ENCODE measurements at regions not wholly inside any gene's neighbourhood (a gene's known extent, or its start where the extent isn't known, plus 50 kb on each side); places are given as distances from the start of the nearest gene placed in this dataset.

DNA sequence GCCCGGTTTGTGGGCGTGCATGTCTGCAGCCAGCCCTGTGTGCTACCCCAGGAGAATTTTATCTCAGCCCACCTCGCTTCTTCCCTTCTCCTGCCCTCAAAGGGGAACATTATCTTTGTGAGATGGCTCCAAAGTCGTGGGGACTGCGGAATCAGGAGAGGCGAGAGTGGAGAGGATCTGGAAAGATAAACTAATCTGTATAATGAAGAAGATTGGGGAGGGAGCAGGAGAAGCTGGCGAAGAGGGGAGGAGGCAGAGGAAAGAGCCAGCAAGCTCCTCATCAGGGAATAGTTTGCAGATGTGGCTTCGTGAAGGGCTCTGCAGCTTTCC, 310.3 kb downstream of the MATN1 start:
- Mint-ChIP-seq H3K4me3 (no peak overlapping the region), H3K36me3 (ENCODE audit: low read depth) (no peaks in the 10 kb centered on the region), H3K27ac (no peak overlapping the region), H3K9me3 (no peaks in the 10 kb centered on the region), H3K27me3 (ENCODE audit: low read depth) (no peaks in the 10 kb centered on the region), H3K4me1 (ENCODE audit: low read depth) (no peaks in the 10 kb centered on the region)
- no peak for DNase-seq (ENCODE audit: low spot score)

DNA sequence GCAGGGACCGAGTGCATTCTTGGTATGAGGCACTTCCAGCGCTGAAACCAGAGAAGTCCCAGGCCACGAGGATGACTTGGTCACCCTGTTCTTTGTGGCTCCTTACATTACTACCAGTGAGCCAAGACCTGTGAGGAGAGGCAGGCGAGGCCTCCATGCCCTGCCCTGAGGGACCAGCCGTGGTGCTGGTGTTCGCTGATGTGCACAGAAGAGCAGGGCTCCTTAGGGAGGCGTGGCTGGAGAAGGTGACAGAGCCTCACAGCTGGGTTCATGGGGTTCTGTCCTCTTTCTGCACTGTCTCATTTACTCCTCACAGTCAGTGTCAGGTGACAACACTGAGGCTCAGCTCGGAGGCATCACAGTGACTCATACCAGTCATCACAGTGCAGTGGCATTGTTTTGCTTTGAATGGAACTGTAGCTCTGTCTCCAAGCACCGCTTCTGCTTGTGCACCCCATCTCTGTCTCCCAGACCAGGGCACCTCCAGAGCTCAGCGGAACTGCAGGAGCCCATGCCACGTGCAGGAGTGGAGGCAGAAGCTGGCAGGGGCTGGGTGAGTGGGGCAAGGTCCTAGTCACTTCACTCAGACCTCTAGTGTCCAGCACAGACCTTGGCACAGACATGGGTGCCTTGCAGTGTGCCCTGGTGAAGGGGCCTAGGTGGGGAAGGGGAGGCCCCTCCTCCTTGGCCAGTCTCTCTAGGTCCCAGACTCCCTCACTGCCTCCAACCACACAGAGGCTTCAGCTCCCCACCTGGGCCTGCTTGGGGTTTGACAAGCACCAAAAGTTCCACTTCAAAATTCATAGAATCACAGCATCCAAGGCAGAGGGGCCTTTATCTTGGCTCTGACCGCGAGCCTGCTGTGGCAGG, 310.9 kb downstream of the MATN1 start:
- Mint-ChIP-seq H3K27ac (no peak overlapping the region), H3K4me1 (ENCODE audit: low read depth) (no peaks in the 10 kb centered on the region), H3K4me3 (no peak overlapping the region)

DNA sequence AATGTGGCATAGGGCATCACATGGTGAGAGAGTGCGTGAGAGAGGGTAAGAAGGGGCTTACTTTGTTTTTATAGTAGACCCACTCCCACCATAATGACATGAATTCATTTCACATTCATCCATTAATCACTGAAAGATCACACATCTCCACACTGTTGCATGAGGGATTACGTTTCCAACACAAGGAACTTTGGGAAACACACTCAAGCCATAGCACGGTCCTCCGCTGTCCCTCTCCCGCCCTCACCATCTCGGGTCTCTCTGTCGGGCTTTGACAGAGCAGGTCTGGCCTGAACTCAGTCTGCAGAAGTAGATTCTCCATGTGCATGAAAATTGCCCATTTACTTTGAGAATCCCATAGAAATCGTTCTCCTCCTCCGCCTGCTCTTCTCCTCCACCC, 312.2 kb downstream of the MATN1 start:
- no peaks in the 10 kb centered on the region for H3K27me3 Mint-ChIP-seq (ENCODE audit: low read depth)
- H3K4me3 Mint-ChIP-seq, result no peak overlapping the region
- no peak overlapping the region for H3K27ac Mint-ChIP-seq
- H3K4me1 Mint-ChIP-seq (ENCODE audit: low read depth), result no peaks in the 10 kb centered on the region
- DNase-seq (ENCODE audit: low spot score), result peak; percentile 2
- H3K36me3 Mint-ChIP-seq (ENCODE audit: low read depth), result no peaks in the 10 kb centered on the region
- H3K9me3 Mint-ChIP-seq, result no peaks in the 10 kb centered on the region

More for the DNA sequence above, 310.9 kb downstream of the MATN1 start:
- no peaks in the 10 kb centered on the region for H3K36me3 Mint-ChIP-seq (ENCODE audit: low read depth)
- peak; percentile 2 for DNase-seq (ENCODE audit: low spot score)
- H3K9me3 Mint-ChIP-seq, result no peaks in the 10 kb centered on the region
- no peaks in the 10 kb centered on the region for H3K27me3 Mint-ChIP-seq (ENCODE audit: low read depth)

DNA sequence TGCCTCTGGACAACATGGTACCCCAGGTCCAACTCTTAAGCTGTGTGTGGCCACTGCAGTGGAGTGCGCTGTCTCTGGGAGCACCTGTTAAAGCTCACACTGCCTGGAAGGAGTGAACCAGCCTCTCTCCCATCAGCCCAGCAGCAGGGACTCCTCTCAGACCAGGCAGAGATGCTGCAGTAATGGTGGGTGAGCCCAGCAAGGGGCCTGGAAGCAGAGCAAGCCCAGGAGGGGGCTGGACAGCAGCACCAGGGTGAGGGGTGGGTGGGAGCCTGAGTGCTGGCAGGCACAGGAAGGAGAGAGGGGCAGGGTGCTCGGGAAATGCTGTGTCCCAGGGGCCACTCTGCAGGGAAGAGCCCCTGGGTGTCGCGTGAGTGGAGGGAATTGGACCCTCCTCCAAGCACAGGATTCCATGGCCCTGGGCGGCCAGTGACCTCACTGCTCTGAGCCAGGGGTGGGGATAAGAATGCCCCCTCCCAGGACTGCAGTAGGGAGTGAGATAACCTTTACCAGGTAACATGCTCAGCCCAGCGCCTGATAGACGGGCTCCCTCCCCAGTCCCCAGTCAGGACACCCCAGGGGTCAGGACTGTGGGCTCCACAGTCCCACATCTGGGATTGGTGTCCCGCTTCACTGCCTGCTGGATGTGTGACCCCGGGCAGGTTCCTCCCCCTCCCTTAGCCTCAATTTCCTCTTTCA, 313.1 kb downstream of the MATN1 start:
- H3K27me3 Mint-ChIP-seq (ENCODE audit: low read depth), result no peaks in the 10 kb centered on the region
- H3K36me3 Mint-ChIP-seq (ENCODE audit: low read depth), result no peaks in the 10 kb centered on the region
- no peak overlapping the region for H3K4me3 Mint-ChIP-seq
- H3K9me3 Mint-ChIP-seq, result no peaks in the 10 kb centered on the region
- no peak overlapping the region for H3K27ac Mint-ChIP-seq
- H3K4me1 Mint-ChIP-seq (ENCODE audit: low read depth), result no peaks in the 10 kb centered on the region
- peak; percentile 1 for DNase-seq (ENCODE audit: low spot score)

DNA sequence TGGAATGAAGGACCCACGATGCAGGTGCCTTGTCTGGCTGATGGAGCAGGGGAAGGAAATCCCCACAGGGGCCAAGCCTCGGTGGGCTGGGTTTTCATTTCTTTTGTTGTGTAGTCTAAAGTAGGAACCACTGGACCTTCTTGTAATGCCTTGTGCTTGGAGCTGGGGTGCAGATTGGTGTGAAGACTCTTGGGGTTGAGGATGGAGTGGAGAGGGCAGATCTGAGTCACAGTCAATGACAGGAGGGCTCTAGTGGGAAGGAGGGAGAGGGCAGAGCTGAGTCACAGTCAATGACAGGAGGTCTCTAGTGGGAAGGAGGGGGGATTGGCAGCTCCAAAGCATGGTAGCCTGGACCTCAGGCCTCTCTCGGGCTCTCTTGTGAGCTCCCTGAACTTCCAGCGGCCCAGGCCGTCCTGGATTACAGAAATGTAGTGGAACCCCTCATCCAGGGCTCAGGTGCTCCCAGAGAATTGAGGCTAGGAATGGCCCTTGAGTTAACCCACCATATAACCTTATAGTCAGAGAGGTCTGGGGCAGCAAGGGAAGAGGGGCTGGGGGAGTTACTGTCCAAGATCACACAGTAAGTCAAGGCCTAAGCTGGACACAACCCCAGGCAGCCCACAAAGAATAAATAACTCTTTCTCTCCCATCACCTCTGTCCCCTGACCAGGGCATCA, 313.8 kb downstream of the MATN1 start:
- no peaks in the 10 kb centered on the region for H3K27me3 Mint-ChIP-seq (ENCODE audit: low read depth)
- H3K36me3 Mint-ChIP-seq (ENCODE audit: low read depth), result no peaks in the 10 kb centered on the region
- H3K9me3 Mint-ChIP-seq, result no peaks in the 10 kb centered on the region
- no peaks in the 10 kb centered on the region for H3K4me1 Mint-ChIP-seq (ENCODE audit: low read depth)
- H3K27ac Mint-ChIP-seq, result no peak overlapping the region
- no peak for DNase-seq (ENCODE audit: low spot score)
- no peak overlapping the region for H3K4me3 Mint-ChIP-seq

DNA sequence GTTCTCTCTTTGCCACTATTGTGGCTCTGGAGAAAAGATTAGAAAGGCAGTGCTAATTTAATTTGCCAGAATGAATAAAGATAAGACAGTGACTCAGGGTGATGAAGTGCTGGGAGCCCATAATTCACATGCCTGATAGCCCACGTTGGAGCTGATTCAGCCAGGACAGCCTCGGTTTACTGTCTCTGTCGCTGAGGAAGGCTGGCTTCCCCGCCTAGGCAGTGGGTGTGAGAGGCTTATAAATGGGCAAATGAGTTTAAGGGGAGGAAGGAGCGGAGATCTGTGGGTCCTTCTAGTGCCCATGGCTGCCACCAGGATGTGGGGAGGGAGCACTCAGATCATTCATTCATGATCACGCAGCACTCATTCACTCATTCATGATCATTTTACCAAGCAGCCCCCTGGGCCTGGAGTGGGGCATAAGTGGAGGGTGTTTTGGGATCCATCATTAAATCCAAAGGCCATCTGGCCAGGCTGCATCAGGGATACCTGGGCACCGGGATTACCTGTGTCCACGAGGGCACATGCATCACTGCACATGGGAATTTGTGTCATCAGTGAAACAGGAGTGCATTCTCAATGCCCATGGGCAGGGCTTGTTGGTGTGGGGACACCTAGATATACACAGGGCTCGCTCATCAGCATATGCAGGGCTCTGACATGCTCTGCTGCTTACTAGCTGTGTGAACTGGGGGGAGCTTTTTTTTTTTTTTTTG, 315.4 kb downstream of the MATN1 start:
- DNase-seq (ENCODE audit: low spot score), result no peak
- Mint-ChIP-seq H3K27me3 (ENCODE audit: low read depth) (no peaks in the 10 kb centered on the region), H3K27ac (no peak overlapping the region)

GRCh38 chr1:30406996-30407864, 316.2 kb downstream of the MATN1 start:
- H3K4me3 Mint-ChIP-seq, result no peak overlapping the region
- no peak overlapping the region for H3K27ac Mint-ChIP-seq
- H3K9me3 Mint-ChIP-seq, result no peaks in the 10 kb centered on the region
- no peaks in the 10 kb centered on the region for H3K36me3 Mint-ChIP-seq (ENCODE audit: low read depth)
- no peaks in the 10 kb centered on the region for H3K4me1 Mint-ChIP-seq (ENCODE audit: low read depth)
- H3K27me3 Mint-ChIP-seq (ENCODE audit: low read depth), result no peaks in the 10 kb centered on the region
- no peak for DNase-seq (ENCODE audit: low spot score)

More for the DNA sequence above, 315.4 kb downstream of the MATN1 start:
- no peaks in the 10 kb centered on the region for H3K4me1 Mint-ChIP-seq (ENCODE audit: low read depth)
- H3K36me3 Mint-ChIP-seq (ENCODE audit: low read depth), result no peaks in the 10 kb centered on the region
- no peak overlapping the region for H3K4me3 Mint-ChIP-seq
- no peaks in the 10 kb centered on the region for H3K9me3 Mint-ChIP-seq

- H3K27me3 Mint-ChIP-seq (ENCODE audit: low read depth), result no peaks in the 10 kb centered on the region
- no peaks in the 10 kb centered on the region for H3K4me1 Mint-ChIP-seq (ENCODE audit: low read depth)
- no peak for DNase-seq (ENCODE audit: low spot score)
- no peak overlapping the region for H3K4me3 Mint-ChIP-seq
- no peaks in the 10 kb centered on the region for H3K9me3 Mint-ChIP-seq
- H3K36me3 Mint-ChIP-seq (ENCODE audit: low read depth), result no peaks in the 10 kb centered on the region
- H3K27ac Mint-ChIP-seq, result no peak overlapping the region
Observed at GRCh38 chr1:30405631-30406212, 317.7 kb downstream of the MATN1 start.

DNA sequence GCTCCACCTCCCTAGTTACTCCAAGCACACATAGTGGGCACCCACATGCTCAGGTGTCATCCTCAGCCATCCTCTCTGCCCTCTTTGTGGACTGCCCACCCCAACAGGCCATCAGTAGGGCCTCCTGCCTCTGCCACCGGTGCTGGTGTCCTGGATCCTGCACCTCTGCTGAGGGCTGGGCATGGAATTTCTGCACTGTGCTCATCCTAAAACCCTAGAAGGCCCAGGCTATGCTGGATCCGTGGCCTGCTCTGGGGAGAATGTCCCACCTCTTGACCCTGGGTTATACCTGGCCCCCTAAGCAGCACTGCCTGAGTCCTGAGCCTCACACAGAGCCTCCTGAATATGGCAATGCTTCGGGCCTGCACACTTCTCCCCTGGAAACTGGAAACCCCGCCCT, 318.3 kb downstream of the MATN1 start:
- Mint-ChIP-seq H3K4me3 (no peak overlapping the region), H3K9me3 (no peaks in the 10 kb centered on the region), H3K27ac (no peak overlapping the region), H3K4me1 (ENCODE audit: low read depth) (no peaks in the 10 kb centered on the region), H3K27me3 (ENCODE audit: low read depth) (no peaks in the 10 kb centered on the region), H3K36me3 (ENCODE audit: low read depth) (no peaks in the 10 kb centered on the region)
- no peak for DNase-seq (ENCODE audit: low spot score)

- H3K36me3 Mint-ChIP-seq (ENCODE audit: low read depth), result no peaks in the 10 kb centered on the region
- no peaks in the 10 kb centered on the region for H3K4me1 Mint-ChIP-seq (ENCODE audit: low read depth)
- DNase-seq (ENCODE audit: low spot score), result no peak
- H3K9me3 Mint-ChIP-seq, result no peaks in the 10 kb centered on the region
- H3K27me3 Mint-ChIP-seq (ENCODE audit: low read depth), result no peaks in the 10 kb centered on the region
- H3K4me3 Mint-ChIP-seq, result no peak overlapping the region
- H3K27ac Mint-ChIP-seq, result no peak overlapping the region
Observed at GRCh38 chr1:30404341-30404740, 319.0 kb downstream of the MATN1 start.

DNA sequence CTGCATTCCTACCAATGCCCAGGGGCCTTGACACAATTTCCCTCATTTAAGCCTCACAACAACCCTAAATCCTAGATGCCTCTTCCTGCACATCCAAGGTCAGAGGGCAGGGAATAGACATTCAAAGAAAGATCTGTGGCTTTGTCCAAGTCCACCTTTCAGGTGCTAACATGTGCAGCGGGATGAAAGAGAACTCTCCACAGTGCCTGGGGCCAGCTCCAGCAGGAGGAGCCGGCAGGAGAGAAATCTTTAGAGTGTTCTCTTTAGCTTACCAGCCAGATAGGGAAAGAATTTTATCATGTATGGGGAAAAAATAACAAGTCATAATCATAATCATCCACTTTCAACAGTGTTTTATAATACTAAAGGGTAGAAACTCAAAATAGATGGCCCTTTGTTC, 319.7 kb downstream of the MATN1 start:
- no peak for DNase-seq (ENCODE audit: low spot score)
- Mint-ChIP-seq H3K4me1 (ENCODE audit: low read depth) (no peaks in the 10 kb centered on the region), H3K9me3 (no peaks in the 10 kb centered on the region), H3K27ac (no peak overlapping the region), H3K4me3 (no peak overlapping the region), H3K27me3 (ENCODE audit: low read depth) (no peaks in the 10 kb centered on the region), H3K36me3 (ENCODE audit: low read depth) (no peaks in the 10 kb centered on the region)

GRCh38 chr1:30403061-30403645, 320.2 kb downstream of the MATN1 start:
- no peaks in the 10 kb centered on the region for H3K36me3 Mint-ChIP-seq (ENCODE audit: low read depth)

More at GRCh38 chr1:30403061-30403645, 320.2 kb downstream of the MATN1 start:
- H3K27me3 Mint-ChIP-seq (ENCODE audit: low read depth), result no peaks in the 10 kb centered on the region
- no peak for DNase-seq (ENCODE audit: low spot score)
- no peaks in the 10 kb centered on the region for H3K9me3 Mint-ChIP-seq
- H3K4me1 Mint-ChIP-seq (ENCODE audit: low read depth), result no peaks in the 10 kb centered on the region
- H3K4me3 Mint-ChIP-seq, result no peak overlapping the region
- no peak overlapping the region for H3K27ac Mint-ChIP-seq
